ENCODE measurements at regions not wholly inside any gene's neighbourhood (a gene's known extent, or its start where the extent isn't known, plus 50 kb on each side); places are given as distances from the start of the nearest gene placed in this dataset.
"Not testable (repeated sequence)": the region's sequence is repeated elsewhere in the genome, so short reads cannot be mapped to it uniquely, and the experiment has no call there.

GRCh38 chr5:162621726-162622263 is 554.2 kb downstream of the GABRG2 start:
- not testable (repeated sequence) for DNase-seq (ENCODE audit: low spot score)

GRCh38 chr5:162624110-162624509 is 556.5 kb downstream of the GABRG2 start:
- no peak for DNase-seq (ENCODE audit: low spot score)

- DNase-seq (ENCODE audit: low spot score), result peak; percentile 54
Observed at GRCh38 chr5:162637481-162637880, 569.9 kb downstream of the GABRG2 start.

- DNase-seq (ENCODE audit: low spot score), result no peak
Observed at GRCh38 chr5:162638849-162639248, 571.3 kb downstream of the GABRG2 start.

DNA sequence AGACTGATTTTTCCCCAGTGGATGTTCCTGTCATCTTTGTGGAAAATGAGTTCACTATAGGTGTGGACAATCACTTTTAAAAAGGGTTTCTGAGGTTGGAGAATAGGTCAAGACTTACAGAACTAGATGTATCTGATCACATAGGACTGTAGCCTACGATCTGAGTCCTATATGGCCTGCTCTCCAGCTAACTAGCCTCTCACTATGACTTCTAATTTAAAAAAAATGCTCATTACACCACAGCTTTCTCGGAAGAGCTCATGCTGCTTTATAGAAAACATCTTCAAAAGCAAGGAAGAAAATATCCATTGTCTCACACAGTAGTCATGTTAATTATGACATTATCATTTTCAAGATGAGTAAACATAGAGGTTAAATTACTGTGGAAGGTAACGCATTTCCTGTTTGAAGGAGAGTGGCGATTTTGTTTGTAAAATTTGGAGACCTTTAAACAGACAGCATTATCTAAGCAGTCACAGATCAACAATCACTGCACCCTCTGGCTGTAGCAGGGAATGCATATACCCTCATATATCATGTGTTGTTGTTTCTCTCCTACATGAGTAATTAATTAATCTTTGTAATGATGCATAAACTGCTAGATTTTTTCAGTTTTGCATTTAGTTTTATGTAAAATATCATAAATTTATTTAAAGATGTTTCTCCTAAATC is 573.7 kb downstream of the GABRG2 start:
- DNase-seq (ENCODE audit: low spot score), result no peak

DNA sequence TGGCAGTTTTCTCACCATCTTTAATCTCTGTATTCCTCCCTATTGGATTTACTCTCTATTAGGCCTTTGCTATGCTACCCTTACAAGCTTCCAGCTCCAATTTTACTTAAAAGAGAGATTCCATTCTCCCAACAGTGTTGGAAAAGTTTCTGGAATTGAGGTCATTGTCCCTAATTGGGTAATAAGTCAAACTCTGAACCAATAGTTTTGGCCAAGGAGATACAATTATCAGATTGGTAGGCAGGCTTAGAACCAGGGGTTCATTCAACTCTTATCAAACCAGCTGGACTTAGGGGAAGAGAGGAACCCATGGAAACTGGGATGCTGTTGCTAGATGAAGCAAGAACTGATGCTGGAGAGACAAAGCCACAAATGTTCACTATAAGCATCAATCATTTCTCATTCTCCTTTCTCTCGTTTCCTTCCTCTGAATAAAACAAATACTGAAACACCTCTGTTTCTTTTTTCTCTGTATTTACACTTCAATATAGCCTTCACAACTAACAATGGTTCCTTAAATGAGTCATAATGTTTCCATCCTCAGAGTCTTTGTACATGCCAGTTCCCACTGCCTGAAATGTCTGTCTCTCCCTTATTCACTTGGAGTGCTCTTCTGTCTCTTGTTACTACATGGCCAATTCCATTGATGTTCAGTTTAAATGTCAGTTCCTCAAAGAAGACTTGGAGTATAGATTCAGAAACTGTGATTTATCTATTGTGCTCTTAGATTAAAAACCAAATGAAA is 587.3 kb downstream of the GABRG2 start:
- DNase-seq (ENCODE audit: low spot score), result no peak

- no peak for DNase-seq (ENCODE audit: low spot score)
Observed at GRCh38 chr5:162657076-162657475, 589.5 kb downstream of the GABRG2 start.

- no peak for DNase-seq (ENCODE audit: low spot score)
Observed at GRCh38 chr5:162664846-162665245, 597.3 kb downstream of the GABRG2 start.

GRCh38 chr5:162668926-162669325 is 601.4 kb downstream of the GABRG2 start:
- DNase-seq (ENCODE audit: low spot score), result no peak

GRCh38 chr5:162672061-162672460 is 604.5 kb downstream of the GABRG2 start:
- no peak for DNase-seq (ENCODE audit: low spot score)

GRCh38 chr5:162683284-162683683 is 615.7 kb downstream of the GABRG2 start:
- no peak for DNase-seq (ENCODE audit: low spot score)

GRCh38 chr5:162684145-162684544 is 616.6 kb downstream of the GABRG2 start:
- DNase-seq (ENCODE audit: low spot score), result no peak

DNA sequence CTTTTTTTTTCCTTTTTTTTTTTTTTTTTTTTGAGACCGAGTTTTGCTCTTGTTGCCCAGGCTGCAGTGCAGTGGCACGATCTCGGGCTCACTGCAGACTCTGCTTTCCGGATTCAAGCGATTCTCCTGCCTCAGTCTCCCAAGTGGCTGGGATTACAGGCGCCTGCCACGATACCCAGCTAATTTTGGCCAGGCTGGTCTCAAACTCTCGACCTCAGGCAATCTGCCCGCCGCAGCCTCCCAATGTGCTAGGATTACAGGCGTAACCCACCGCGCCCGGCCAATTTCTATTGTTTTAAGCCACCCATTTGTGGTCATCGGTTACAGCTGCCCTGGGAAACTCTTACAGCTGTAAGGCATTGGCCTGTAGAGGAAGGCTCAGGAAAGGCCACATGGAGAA is 617.7 kb downstream of the GABRG2 start:
- no peak for DNase-seq (ENCODE audit: low spot score)

GRCh38 chr5:162696272-162696671 is 628.7 kb downstream of the GABRG2 start:
- not testable (repeated sequence) for DNase-seq (ENCODE audit: low spot score)

GRCh38 chr5:162699361-162699760 is 631.8 kb downstream of the GABRG2 start:
- no peak for DNase-seq (ENCODE audit: low spot score)

DNA sequence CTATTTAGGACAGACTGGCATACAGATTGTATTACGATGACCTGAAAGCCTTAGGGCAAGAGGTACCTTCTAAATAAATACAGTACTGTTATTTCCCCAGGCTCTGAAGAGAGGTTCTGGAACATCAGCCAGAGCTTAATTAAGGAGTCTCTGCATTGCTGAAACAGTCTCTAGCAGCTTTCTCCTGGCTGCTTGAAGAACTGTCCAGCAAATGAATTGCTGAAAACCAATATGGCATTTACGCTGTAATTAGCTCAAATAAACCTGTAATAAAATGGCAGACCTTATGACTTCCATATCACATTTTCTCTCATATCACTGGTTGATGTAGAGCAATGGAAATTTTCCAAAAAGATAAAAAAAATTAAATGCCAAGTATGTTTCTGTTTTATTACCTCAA is 636.3 kb downstream of the GABRG2 start:
- DNase-seq (ENCODE audit: low spot score), result no peak

DNA sequence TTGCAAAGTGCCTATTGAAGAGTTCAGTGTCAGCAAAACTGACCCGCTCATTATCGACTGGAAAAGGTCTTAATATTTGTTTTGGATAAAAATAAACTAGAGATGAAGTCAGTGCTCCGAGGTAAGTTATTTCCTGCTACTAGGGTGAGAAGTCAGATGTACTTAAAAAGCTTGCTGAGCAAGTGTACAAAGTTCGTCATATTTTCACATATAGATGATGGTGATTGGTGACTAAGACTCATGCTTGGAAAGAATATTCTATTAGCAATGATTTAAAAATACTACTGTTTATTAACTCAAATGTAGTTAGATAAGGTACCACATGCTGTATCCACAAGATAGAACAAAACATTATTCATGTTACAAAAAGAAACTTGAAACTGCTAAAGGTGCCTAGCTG is 643.7 kb downstream of the GABRG2 start:
- DNase-seq (ENCODE audit: low spot score), result no peak

GRCh38 chr5:162719720-162720119 is 652.1 kb downstream of the GABRG2 start:
- no peak for DNase-seq (ENCODE audit: low spot score)

DNA sequence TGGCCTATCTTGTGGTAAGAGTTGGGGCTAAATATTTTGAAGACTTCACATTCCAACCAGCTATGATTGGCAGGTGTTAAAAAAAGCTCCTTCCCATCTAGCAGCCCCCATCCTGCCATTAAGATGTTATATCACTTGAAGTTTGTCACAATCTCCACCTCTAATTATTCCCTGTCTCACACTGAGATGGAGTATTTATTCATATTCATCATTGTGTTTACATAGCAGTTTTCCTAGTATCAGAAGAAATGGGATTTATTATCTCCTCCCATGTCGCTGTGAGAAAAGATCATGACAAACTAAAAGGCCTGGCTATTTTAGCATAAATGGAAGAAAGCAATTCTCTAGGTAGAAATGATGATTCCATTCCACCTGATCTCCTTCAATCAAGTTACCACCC is 653.6 kb downstream of the GABRG2 start:
- DNase-seq (ENCODE audit: low spot score), result no peak

DNA sequence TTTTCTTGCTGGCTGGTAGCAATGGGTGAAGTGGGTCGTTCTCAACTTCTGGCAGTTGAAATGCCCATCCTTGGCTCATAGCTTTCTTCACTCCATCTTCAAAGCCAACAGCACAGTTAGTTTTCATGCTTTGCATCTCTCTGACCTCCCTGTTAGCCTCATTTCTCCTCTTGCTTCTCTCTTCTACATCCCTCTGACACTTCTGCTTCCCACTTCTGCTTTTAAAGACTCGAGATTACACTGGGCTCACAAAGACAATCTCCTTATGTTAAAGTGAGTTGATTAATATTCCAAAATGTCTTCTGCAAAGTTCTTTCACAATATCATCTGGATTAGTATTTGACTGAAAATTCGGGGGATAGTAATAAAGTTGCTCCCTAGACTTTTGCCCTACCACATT is 684.8 kb upstream of the CCNG1 start:
- DNase-seq (ENCODE audit: low spot score), result no peak

DNA sequence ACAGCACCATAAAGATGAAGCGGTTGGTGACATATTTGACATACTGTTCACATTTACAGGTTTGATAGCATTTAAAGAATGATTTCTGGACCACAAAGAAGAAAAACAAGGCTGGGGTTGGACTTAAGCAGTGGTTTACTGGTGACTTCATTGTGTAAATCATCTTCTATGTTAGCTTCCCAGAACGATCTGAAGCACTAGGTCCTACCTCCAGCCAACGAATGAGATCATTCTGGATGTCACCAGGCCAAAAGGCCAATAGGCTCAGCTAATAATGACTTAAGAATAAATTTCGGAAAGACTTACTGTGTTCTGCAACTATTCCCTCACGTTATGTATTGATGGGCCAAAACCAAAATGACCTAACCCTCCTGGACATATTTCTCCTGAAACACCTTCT is 675.3 kb upstream of the CCNG1 start:
- DNase-seq (ENCODE audit: low spot score), result no peak

GRCh38 chr5:162769019-162769418 is 668.4 kb upstream of the CCNG1 start:
- peak; percentile 40 for DNase-seq (ENCODE audit: low spot score)

DNA sequence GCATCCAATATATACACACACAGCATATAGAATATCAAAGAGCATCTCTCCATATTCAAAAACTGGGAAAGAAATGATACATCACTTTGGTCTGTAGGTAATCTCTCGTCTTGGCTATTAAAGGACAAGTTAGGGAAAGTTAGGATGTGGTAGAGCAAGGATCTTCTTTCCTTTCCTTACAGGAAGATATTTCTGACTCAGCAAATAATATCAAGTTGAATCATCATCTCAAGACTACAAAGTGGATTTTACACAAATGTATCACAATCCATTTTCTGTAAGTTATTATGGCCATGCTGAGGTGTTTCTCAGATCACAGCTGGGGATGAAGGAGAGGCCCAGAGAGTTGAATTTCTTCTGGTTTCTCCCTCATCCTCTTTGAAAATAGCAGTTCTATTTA is 651.7 kb upstream of the CCNG1 start:
- DNase-seq (ENCODE audit: low spot score), result no peak

DNA sequence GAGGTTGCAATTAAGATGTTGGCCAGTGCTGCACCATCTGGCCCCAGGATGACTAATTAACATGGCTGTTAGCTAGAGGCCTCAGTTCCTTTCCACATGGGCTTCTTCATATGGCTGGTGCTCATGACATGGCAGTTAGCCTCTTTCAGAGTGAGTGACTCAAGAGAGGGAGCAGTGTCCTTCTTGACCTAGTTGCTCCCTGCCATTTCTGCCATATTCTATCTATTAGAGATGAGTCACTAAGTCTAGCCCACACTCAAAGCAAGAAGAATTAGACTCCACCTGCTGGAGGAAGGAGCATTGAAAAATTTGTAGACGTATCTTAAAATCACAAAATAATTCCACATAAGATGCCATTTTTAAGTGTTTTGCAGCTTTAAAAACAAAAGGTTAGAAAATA is 651.2 kb upstream of the CCNG1 start:
- no peak for DNase-seq (ENCODE audit: low spot score)

All from Ammon's horn (tissue), 1 donor.